ENCODE measurements at regions not wholly inside any gene's neighbourhood (a gene's known extent, or its start where the extent isn't known, plus 50 kb on each side); places are given as distances from the start of the nearest gene placed in this dataset.
A peak's percentile ranks its signal among the peaks of the same experiment; 100 is the strongest.

DNA sequence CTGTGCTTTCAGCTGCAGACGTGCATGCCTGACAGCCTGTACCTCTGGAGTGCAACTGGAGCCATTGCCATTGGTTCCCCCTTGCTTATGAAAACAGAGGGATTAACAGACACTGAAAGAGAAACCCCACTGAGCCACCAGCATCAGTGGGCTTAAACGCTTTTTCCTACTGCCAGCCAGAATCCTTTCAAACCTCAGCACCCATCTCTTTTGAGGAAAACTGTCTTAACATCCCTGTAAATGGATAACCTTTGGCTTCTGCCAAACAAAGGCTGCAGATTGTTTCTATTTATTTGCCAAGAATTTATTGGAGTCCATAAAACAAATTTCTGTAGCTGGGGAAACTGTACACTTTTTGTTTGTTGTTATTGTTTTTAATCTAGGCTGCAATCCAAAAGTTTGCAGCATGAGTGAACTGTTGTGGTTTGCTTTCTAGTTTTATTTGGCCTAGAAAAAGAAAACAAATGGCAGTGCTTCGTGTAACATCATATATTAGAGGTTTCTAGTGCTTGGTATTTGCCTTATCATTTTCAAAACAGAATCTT lies 369.2 kb upstream of the IL12A start (continued):
- TF ChIP-seq ZNF518A (tag by site-specific recombination; conservative IDR thresholded peaks at IDR 0.05; ENCODE audit: low read depth) (no peak), ZNF626 (tag by site-specific recombination; IDR thresholded peaks at IDR 0.05) (no peak), TRIM28 (IDR thresholded peaks at IDR 0.05; ENCODE audit: borderline replicate concordance, low read length) (no peak), ZBTB8A (tag by site-specific recombination; IDR thresholded peaks at IDR 0.05) (peak; percentile 27; the same call in 1 of the 2 replicates), ZNF514 (tag by site-specific recombination; IDR thresholded peaks at IDR 0.05) (no peak), ZNF768 (tag by site-specific recombination; IDR thresholded peaks at IDR 0.05) (no peak), ZNF658 (tag by site-specific recombination; IDR thresholded peaks at IDR 0.05) (no peak), ZNF473 (tag by site-specific recombination; IDR thresholded peaks at IDR 0.05) (no peak), ZNF423 (tag by site-specific recombination; IDR thresholded peaks at IDR 0.05) (peak; percentile 58; the same call in 1 of the 2 replicates), BCL6B (tag by site-specific recombination; IDR thresholded peaks at IDR 0.05) (peak; percentile 99), ZNF416 (tag by site-specific recombination; IDR thresholded peaks at IDR 0.05) (no peak), ZNF16 (tag by site-specific recombination; IDR thresholded peaks at IDR 0.05; ENCODE audit: low read depth) (no peak), SP3 (tag by site-specific recombination; IDR thresholded peaks at IDR 0.05) (no peak), HOXC10 (CRISPR knock-in tag; IDR thresholded peaks at IDR 0.05) (no peak), KLF10 (tag by site-specific recombination; IDR thresholded peaks at IDR 0.05) (0 out of 2 replicates have a peak, but pooled peaks have one; percentile 28), ZNF585B (tag by site-specific recombination; IDR thresholded peaks at IDR 0.05) (no peak), SCRT1 (tag by site-specific recombination; IDR thresholded peaks at IDR 0.05; ENCODE audit: borderline replicate concordance) (no peak), ZNF707 (tag by site-specific recombination; IDR thresholded peaks at IDR 0.05) (no peak), ZNF169 (tag by site-specific recombination; IDR thresholded peaks at IDR 0.05) (no peak), YY2 (tag by site-specific recombination; IDR thresholded peaks at IDR 0.05) (no peak), ZNF623 (tag by site-specific recombination; IDR thresholded peaks at IDR 0.05) (no peak), ZNF341 (tag by site-specific recombination; IDR thresholded peaks at IDR 0.05; ENCODE audit: low read depth) (no peak), ZBTB7A (tag by site-specific recombination; IDR thresholded peaks at IDR 0.05; ENCODE audit: low read depth) (no peak), ZNF19 (tag by site-specific recombination; IDR thresholded peaks at IDR 0.05; ENCODE audit: low read depth) (no peak), ZNF48 (tag by site-specific recombination; IDR thresholded peaks at IDR 0.05) (no peak), ZNF335 (tag by site-specific recombination; conservative IDR thresholded peaks at IDR 0.05) (peak; percentile 27; the same call in 1 of the 2 replicates), ZBTB48 (tag by site-specific recombination; IDR thresholded peaks at IDR 0.05) (no peak), ZNF654 (tag by site-specific recombination; IDR thresholded peaks at IDR 0.05; ENCODE audit: low read depth) (no peak)
- TF ChIP-seq, protein P1, sequence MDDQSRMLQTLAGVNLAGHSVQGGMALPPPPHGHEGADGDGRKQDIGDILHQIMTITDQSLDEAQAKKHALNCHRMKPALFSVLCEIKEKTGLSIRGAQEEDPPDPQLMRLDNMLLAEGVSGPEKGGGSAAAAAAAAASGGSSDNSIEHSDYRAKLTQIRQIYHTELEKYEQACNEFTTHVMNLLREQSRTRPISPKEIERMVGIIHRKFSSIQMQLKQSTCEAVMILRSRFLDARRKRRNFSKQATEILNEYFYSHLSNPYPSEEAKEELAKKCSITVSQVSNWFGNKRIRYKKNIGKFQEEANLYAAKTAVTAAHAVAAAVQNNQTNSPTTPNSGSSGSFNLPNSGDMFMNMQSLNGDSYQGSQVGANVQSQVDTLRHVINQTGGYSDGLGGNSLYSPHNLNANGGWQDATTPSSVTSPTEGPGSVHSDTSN (CRISPR knock-in tag; IDR thresholded peaks at IDR 0.05): no peak
- TF ChIP-seq, protein P2, sequence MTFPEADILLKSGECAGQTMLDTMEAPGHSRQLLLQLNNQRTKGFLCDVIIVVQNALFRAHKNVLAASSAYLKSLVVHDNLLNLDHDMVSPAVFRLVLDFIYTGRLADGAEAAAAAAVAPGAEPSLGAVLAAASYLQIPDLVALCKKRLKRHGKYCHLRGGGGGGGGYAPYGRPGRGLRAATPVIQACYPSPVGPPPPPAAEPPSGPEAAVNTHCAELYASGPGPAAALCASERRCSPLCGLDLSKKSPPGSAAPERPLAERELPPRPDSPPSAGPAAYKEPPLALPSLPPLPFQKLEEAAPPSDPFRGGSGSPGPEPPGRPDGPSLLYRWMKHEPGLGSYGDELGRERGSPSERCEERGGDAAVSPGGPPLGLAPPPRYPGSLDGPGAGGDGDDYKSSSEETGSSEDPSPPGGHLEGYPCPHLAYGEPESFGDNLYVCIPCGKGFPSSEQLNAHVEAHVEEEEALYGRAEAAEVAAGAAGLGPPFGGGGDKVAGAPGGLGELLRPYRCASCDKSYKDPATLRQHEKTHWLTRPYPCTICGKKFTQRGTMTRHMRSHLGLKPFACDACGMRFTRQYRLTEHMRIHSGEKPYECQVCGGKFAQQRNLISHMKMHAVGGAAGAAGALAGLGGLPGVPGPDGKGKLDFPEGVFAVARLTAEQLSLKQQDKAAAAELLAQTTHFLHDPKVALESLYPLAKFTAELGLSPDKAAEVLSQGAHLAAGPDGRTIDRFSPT (tag by site-specific recombination; IDR thresholded peaks at IDR 0.05): no peak

Measured in HEK293 (cell line).